Mesenchymal stem cell (in vitro differentiated cells and primary cell): ENCODE measurements at regions not wholly inside any gene's neighbourhood (a gene's known extent, or its start where the extent isn't known, plus 50 kb on each side); places are given as distances from the start of the nearest gene placed in this dataset.
"Not testable (repeated sequence)": the region's sequence is repeated elsewhere in the genome, so short reads cannot be mapped to it uniquely, and the experiment has no call there.

Experiments
- DNase-seq: peaks from one replicate; pipeline ENCODE4 v3.0.0-alpha.2; 2013
- H2AFZ ChIP-seq: one replicate; pipeline ENCODE4 v1.6.1; 2013; ENCODE audit warnings: low read depth, mild to moderate bottlenecking, control low read depth, inconsistent platforms, low read length, moderate library complexity
- H2AK5ac ChIP-seq: 2 replicates; pipeline ENCODE4 v1.6.1; 2013; ENCODE audit warnings: low read length, moderate library complexity, mild to moderate bottlenecking, inconsistent platforms; ENCODE audit not compliant: severe bottlenecking
- H2BK120ac ChIP-seq: one replicate; pipeline ENCODE4 v1.6.1; 2013; ENCODE audit warnings: low read depth, mild to moderate bottlenecking, inconsistent platforms, low read length, moderate library complexity
- H2BK12ac ChIP-seq, 2 experiments: one replicate each; pipeline ENCODE4 v1.6.1; 2013; ENCODE audit warnings: inconsistent platforms in 2 of 2, low read length in 2 of 2, mild to moderate bottlenecking in 2 of 2, moderate library complexity in 2 of 2, control low read depth in 1 of 2
- H2BK15ac ChIP-seq: one replicate; pipeline ENCODE4 v1.6.1; 2013; ENCODE audit warnings: mild to moderate bottlenecking, low read depth, inconsistent platforms; ENCODE audit not compliant: poor library complexity, severe bottlenecking
- H2BK5ac ChIP-seq: 2 replicates; pipeline ENCODE4 v1.6.1; 2013; ENCODE audit warnings: low read depth, mild to moderate bottlenecking, low read length, control low read depth, inconsistent platforms; ENCODE audit not compliant: poor library complexity, severe bottlenecking
- H3K14ac ChIP-seq, 2 experiments: one replicate each; pipeline ENCODE4 v1.6.1; 2013; ENCODE audit warnings: inconsistent platforms in 2 of 2, low read length in 2 of 2, control low read depth in 1 of 2, mild to moderate bottlenecking in 1 of 2, moderate library complexity in 1 of 2
- H3K18ac ChIP-seq, 2 experiments: one replicate each; pipeline ENCODE4 v1.6.1; 2013; ENCODE audit warnings: inconsistent platforms in 2 of 2, low read length in 2 of 2, control low read depth in 1 of 2, low read depth in 1 of 2, mild to moderate bottlenecking in 1 of 2
- H3K23ac ChIP-seq, 2 experiments: one replicate each; pipeline ENCODE4 v1.6.1; 2013; ENCODE audit warnings: inconsistent platforms in 2 of 2, low read length in 2 of 2, mild to moderate bottlenecking in 2 of 2, moderate library complexity in 2 of 2, control low read depth in 1 of 2
- H3K27ac ChIP-seq: 2 replicates; pipeline ENCODE4 v1.5.1; 2013; ENCODE audit warnings: mild to moderate bottlenecking, moderate library complexity, low read length, control low read depth, inconsistent platforms; ENCODE audit not compliant: poor library complexity, severe bottlenecking
- H3K27me3 ChIP-seq, 2 experiments: 2 replicates each; pipeline versions ENCODE4 v1.6.1 to v1.7.0; 2013; ENCODE audit warnings: low read length in 2 of 2, mild to moderate bottlenecking in 2 of 2, moderate library complexity in 2 of 2, control low read depth in 1 of 2, inconsistent platforms in 1 of 2; ENCODE audit not compliant: control insufficient read depth in 1 of 2, insufficient read depth in 1 of 2
- H3K36me3 ChIP-seq, 2 experiments: 2 replicates each; pipeline versions ENCODE4 v1.6.1 to v1.7.0; 2013; ENCODE audit warnings: low read length in 2 of 2, control low read depth in 1 of 2, inconsistent platforms in 1 of 2, low read depth in 1 of 2, mild to moderate bottlenecking in 1 of 2; ENCODE audit not compliant: insufficient read depth in 2 of 2, control insufficient read depth in 1 of 2
- H3K4ac ChIP-seq, 2 experiments: one replicate each; pipeline ENCODE4 v1.6.1; 2013; ENCODE audit warnings: inconsistent platforms in 2 of 2, low read length in 2 of 2, mild to moderate bottlenecking in 2 of 2, moderate library complexity in 2 of 2, control low read depth in 1 of 2, low read depth in 1 of 2
- H3K4me1 ChIP-seq: 2 replicates; pipeline ENCODE4 v1.6.1; 2013; ENCODE audit warnings: low read depth, low read length, control low read depth; ENCODE audit not compliant: control insufficient read depth, insufficient read depth
- H3K4me2 ChIP-seq: 2 replicates; pipeline ENCODE4 v1.6.1; 2013; ENCODE audit warnings: low read length, mild to moderate bottlenecking, inconsistent platforms; ENCODE audit not compliant: poor library complexity, severe bottlenecking
- H3K4me3 ChIP-seq, 2 experiments: 2 replicates each; pipeline versions ENCODE4 v1.5.1 to v1.7.0; 2013; ENCODE audit warnings: low read length in 2 of 2, mild to moderate bottlenecking in 2 of 2, control low read depth in 1 of 2, low read depth in 1 of 2; ENCODE audit not compliant: insufficient read depth in 1 of 2
- H3K79me1 ChIP-seq: replicated peaks from 2 replicates; pipeline ENCODE4 v1.6.1; 2013; ENCODE audit warnings: mild to moderate bottlenecking, control low read depth, low read length, inconsistent platforms; ENCODE audit not compliant: poor library complexity, severe bottlenecking
- H3K9ac ChIP-seq: 2 replicates; pipeline ENCODE4 v1.7.0; 2013; ENCODE audit warnings: mild to moderate bottlenecking, low read length, moderate library complexity
- H3K9me3 ChIP-seq: 2 replicates; pipeline ENCODE4 v1.7.0; 2013; ENCODE audit warnings: mild to moderate bottlenecking, low read length; ENCODE audit not compliant: control insufficient read depth
- H4K8ac ChIP-seq: one replicate; pipeline ENCODE4 v1.6.1; 2013; ENCODE audit warnings: inconsistent platforms, mild to moderate bottlenecking, low read length, moderate library complexity
- H4K91ac ChIP-seq: one replicate; pipeline ENCODE4 v1.6.1; 2013; ENCODE audit warnings: mild to moderate bottlenecking, low read length, inconsistent platforms
- WGBS: methylation state at CpG from one replicate; pipeline ENCODE4 v1.1.7; 2013; ENCODE audit warnings: mixed read lengths; 5-methylcytosine and 5-hydroxymethylcytosine counted together

- not testable (repeated sequence) for H3K79me1 ChIP-seq, H3K4me3 ChIP-seq, H3K18ac ChIP-seq, H2BK15ac ChIP-seq, H2AK5ac ChIP-seq, H2BK12ac ChIP-seq, H3K36me3 ChIP-seq, H3K4ac ChIP-seq, H3K23ac ChIP-seq, DNase-seq, H3K27ac ChIP-seq, H2BK5ac ChIP-seq, H3K27me3 ChIP-seq, H3K9ac ChIP-seq, H3K4me2 ChIP-seq, H2BK120ac ChIP-seq, H3K14ac ChIP-seq, H4K8ac ChIP-seq, H2AFZ ChIP-seq, H3K4me1 ChIP-seq, H4K91ac ChIP-seq
- H3K9me3 ChIP-seq: peaks cover 18% of the 10 kb centered on the region
- 96% methylated on average over 6 of the region's 7 CpGs for WGBS
Observed at GRCh38 chr14:27312730-27313129, 714.9 kb upstream of the NOVA1 start.

GRCh38 chr14:27314231-27314630, 716.4 kb upstream of the NOVA1 start:
- H3K27ac ChIP-seq: no peak overlapping the region
- no peak overlapping the region for H2AK5ac ChIP-seq
- no peak overlapping the region for H3K9ac ChIP-seq
- H4K8ac ChIP-seq: no peak overlapping the region
- no peak overlapping the region for H2BK120ac ChIP-seq
- H3K14ac ChIP-seq: no peak overlapping the region
- H2AFZ ChIP-seq: no peak overlapping the region
- no peaks in the 10 kb centered on the region for H3K36me3 ChIP-seq
- H3K27me3 ChIP-seq: no peaks in the 10 kb centered on the region
- H2BK5ac ChIP-seq: no peak overlapping the region
- no peak overlapping the region for H2BK15ac ChIP-seq
- H3K9me3 ChIP-seq: peaks cover 8% of the 10 kb centered on the region
- H3K79me1 ChIP-seq: no peaks in the 10 kb centered on the region
- H2BK12ac ChIP-seq: no peak overlapping the region
- no peak overlapping the region for H4K91ac ChIP-seq
- H3K4me1 ChIP-seq: no peaks in the 10 kb centered on the region
- no peak overlapping the region for H3K23ac ChIP-seq
- H3K4me2 ChIP-seq: no peak overlapping the region
- no peak overlapping the region for H3K4me3 ChIP-seq
- no peak for DNase-seq
- no peak overlapping the region for H3K4ac ChIP-seq
- H3K18ac ChIP-seq: no peak overlapping the region

DNA sequence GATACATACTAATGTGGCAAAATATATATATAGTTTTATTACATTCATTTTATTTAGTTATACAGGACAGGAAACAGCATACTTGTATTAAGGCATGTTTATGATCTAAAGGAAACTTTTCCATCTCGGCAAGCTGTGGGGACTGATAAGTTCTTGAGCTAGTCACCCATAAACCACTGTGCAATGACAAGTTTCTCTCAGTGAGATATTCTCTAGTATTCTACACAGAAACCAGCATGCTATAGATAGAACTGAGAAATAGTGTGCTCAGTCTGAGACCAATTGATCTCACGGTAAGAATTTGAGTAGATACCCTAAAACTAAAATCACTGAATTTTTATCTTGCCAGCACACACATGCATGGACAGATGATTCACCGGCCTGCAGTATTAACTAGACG, 717.6 kb upstream of the NOVA1 start:
- H3K4me3 ChIP-seq: no peak overlapping the region
- H3K36me3 ChIP-seq: no peaks in the 10 kb centered on the region
- no peaks in the 10 kb centered on the region for H3K27me3 ChIP-seq
- H2BK5ac ChIP-seq: no peak overlapping the region
- no peak overlapping the region for H3K14ac ChIP-seq
- no peaks in the 10 kb centered on the region for H3K79me1 ChIP-seq
- DNase-seq: no peak
- no peak overlapping the region for H4K91ac ChIP-seq
- no peak overlapping the region for H2BK120ac ChIP-seq
- H4K8ac ChIP-seq: no peak overlapping the region
- H3K9ac ChIP-seq: no peak overlapping the region
- peaks cover 5% of the 10 kb centered on the region for H3K9me3 ChIP-seq
- no peak overlapping the region for H3K4ac ChIP-seq
- no peak overlapping the region for H2BK15ac ChIP-seq
- no peak overlapping the region for H3K4me2 ChIP-seq
- H2AK5ac ChIP-seq: no peak overlapping the region
- no peak overlapping the region for H3K27ac ChIP-seq
- 83% methylated on average over 2 of the region's 4 CpGs for WGBS
- H3K18ac ChIP-seq: no peak overlapping the region
- H3K23ac ChIP-seq: no peak overlapping the region
- no peaks in the 10 kb centered on the region for H3K4me1 ChIP-seq
- no peak overlapping the region for H2AFZ ChIP-seq
- H2BK12ac ChIP-seq: no peak overlapping the region

DNA sequence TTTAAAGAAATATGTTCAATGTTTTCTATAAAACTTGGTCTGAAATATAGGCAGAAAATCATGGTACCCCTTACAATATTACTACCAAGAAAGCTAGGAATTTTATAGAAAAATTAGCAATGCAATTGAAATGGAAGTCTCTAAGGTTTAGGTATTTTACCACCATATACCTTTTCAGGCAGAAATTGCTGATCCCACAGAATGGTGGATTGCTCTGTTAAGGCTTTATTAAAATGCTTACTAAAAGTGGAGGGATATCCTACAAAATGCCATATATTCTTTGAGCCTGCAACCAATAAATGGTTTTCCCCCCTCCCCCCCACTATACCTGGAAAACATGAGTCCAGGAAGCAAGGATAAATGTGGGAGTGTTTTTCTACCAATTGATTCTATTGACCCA, 718.1 kb upstream of the NOVA1 start:
- Histone ChIP-seq H3K4me1 (no peaks in the 10 kb centered on the region), H3K14ac (no peak overlapping the region), H2BK12ac (no peak overlapping the region), H3K36me3 (no peaks in the 10 kb centered on the region), H3K4me2 (no peak overlapping the region), H3K27ac (no peak overlapping the region), H3K23ac (no peak overlapping the region), H4K8ac (no peak overlapping the region), H3K27me3 (no peaks in the 10 kb centered on the region), H4K91ac (no peak overlapping the region), H3K18ac (no peak overlapping the region), H2BK5ac (no peak overlapping the region), H3K4me3 (no peak overlapping the region), H3K4ac (no peak overlapping the region), H2BK120ac (no peak overlapping the region), H2AFZ (no peak overlapping the region), H3K79me1 (no peaks in the 10 kb centered on the region), H2BK15ac (no peak overlapping the region), H2AK5ac (no peak overlapping the region), H3K9ac (no peak overlapping the region), H3K9me3 (peaks cover under 1% of the 10 kb centered on the region)
- DNase-seq: no peak
